Gastrocnemius medialis (tissue), 4 donors: ENCODE measurements at regions not wholly inside any gene's neighbourhood (a gene's known extent, or its start where the extent isn't known, plus 50 kb on each side); places are given as distances from the start of the nearest gene placed in this dataset.

Experiments
- ATAC-seq, 2 donors: fragments of 150-250 bp; one replicate each; pipeline ENCODE4 v1.9.1; 2016
- DNase-seq, 2 donors: peaks; one replicate each; pipeline ENCODE4 v3.0.0-alpha.2; 2019
- H3K27ac ChIP-seq, 4 donors: fragments of 200-600 bp; sonication (generic); 1 replicate in 1 of 4; 2 replicates in 3 of 4; pipeline ENCODE4 v1.5.1; 2016 to 2018; ENCODE audit warnings: mild to moderate bottlenecking in 2 of 4, moderate library complexity in 1 of 4
- H3K27me3 ChIP-seq, 3 donors: fragments of 200-600 bp; sonication (generic) in 2 of 3; 1 replicate in 1 of 3; 2 replicates in 2 of 3; pipeline versions ENCODE4 v1.5.1 to v1.6.0; 2016 to 2019; ENCODE audit warnings: mild to moderate bottlenecking in 1 of 3, moderate library complexity in 1 of 3
- H3K36me3 ChIP-seq, 2 donors: fragments of 200-600 bp; sonication (generic) in 1 of 2; one replicate each; pipeline ENCODE4 v1.5.1; 2017 to 2018
- H3K4me1 ChIP-seq, 2 donors: fragments of 200-600 bp; sonication (generic) in 1 of 2; one replicate each; pipeline ENCODE4 v1.5.1; 2016 to 2017; ENCODE audit warnings: mild to moderate bottlenecking in 2 of 2
- H3K4me3 ChIP-seq, 4 donors: fragments of 200-600 bp; sonication (generic) in 3 of 4; 1 replicate in 1 of 4; 2 replicates in 3 of 4; pipeline ENCODE4 v1.5.1; 2016 to 2019; ENCODE audit warnings: mild to moderate bottlenecking in 2 of 4
- H3K9me3 ChIP-seq, 3 donors: fragments of 200-600 bp; sonication (generic) in 2 of 3; 1 replicate in 1 of 3; 2 replicates in 2 of 3; pipeline ENCODE4 v1.5.1; 2016 to 2019
- POLR2A ChIP-seq, 2 donors: fragments of 450-650 bp; IDR thresholded peaks; one replicate each; pipeline ENCODE4 v1.6.1; 2017; ENCODE audit warnings: antibody characterized with exemption in 2 of 2, mild to moderate bottlenecking in 2 of 2, moderate library complexity in 2 of 2
- in situ Hi-C, 4 donors: fragments of 200-750 bp; cut with MboI; loops; one replicate each; pipeline versions ENCODE4 v1.15.0 to v1.8.0; 2017; ENCODE audit warnings: low sequenced_read_pairs in 4 of 4
- intact Hi-C: fragments of 100-400 bp; cut with DNase I; formaldehyde crosslinking; loops from one replicate; pipeline ENCODE4 v1.15.1; 2023; ENCODE audit warnings: low total_unique reads
- TF ChIP-seq, protein P1 (sequence below), 5 experiments: fragments of 450-650 bp in 3 of 5; fragments of 200-600 bp in 2 of 5; sonication (generic) in 2 of 5; IDR thresholded peaks in 4 of 5; conservative IDR thresholded peaks in 1 of 5; 1 replicate in 4 of 5; 2 replicates in 1 of 5; pipeline ENCODE4 v1.5.1; 2016 to 2019; ENCODE audit warnings: antibody characterized with exemption in 5 of 5, mild to moderate bottlenecking in 3 of 5, moderate library complexity in 3 of 5

DNA sequence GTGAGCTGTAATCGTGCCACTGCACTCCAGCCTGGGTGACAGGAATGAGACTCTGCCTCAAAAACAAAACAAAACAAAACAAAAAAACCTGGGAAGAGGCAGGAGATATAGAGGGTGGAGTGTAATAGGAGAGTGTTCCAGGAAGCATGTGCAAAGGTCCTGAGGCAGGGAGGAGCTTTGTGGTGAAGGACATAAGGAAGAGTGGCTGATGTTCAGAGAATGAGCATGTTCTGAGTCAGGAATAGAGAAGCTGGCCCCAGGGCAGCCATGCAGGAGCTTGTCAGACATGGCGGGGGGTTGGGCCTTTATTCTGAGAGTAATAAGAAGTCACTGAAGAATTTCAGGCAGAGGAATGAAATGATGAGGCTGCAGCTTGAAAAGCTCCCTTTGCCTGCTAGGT is 337.0 kb downstream of the CDH26 start:
- no peaks in the 10 kb centered on the region for H3K9me3 ChIP-seq
- no peaks in the 10 kb centered on the region for H3K4me1 ChIP-seq
- H3K27ac ChIP-seq = no peak overlapping the region
- DNase-seq = no peak
- in situ Hi-C loops (no loop called here), intact Hi-C loops (no loop called here)
- TF ChIP-seq POLR2A (IDR thresholded peaks at IDR 0.05) = no peak
- TF ChIP-seq, protein P1, sequence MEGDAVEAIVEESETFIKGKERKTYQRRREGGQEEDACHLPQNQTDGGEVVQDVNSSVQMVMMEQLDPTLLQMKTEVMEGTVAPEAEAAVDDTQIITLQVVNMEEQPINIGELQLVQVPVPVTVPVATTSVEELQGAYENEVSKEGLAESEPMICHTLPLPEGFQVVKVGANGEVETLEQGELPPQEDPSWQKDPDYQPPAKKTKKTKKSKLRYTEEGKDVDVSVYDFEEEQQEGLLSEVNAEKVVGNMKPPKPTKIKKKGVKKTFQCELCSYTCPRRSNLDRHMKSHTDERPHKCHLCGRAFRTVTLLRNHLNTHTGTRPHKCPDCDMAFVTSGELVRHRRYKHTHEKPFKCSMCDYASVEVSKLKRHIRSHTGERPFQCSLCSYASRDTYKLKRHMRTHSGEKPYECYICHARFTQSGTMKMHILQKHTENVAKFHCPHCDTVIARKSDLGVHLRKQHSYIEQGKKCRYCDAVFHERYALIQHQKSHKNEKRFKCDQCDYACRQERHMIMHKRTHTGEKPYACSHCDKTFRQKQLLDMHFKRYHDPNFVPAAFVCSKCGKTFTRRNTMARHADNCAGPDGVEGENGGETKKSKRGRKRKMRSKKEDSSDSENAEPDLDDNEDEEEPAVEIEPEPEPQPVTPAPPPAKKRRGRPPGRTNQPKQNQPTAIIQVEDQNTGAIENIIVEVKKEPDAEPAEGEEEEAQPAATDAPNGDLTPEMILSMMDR (IDR thresholded peaks at IDR 0.05 in 4 of 5, conservative IDR thresholded peaks at IDR 0.05 in 1 of 5) = no peak
- no peaks in the 10 kb centered on the region for H3K27me3 ChIP-seq
- no peak for ATAC-seq
- H3K36me3 ChIP-seq = no peaks in the 10 kb centered on the region
- no peak overlapping the region for H3K4me3 ChIP-seq

DNA sequence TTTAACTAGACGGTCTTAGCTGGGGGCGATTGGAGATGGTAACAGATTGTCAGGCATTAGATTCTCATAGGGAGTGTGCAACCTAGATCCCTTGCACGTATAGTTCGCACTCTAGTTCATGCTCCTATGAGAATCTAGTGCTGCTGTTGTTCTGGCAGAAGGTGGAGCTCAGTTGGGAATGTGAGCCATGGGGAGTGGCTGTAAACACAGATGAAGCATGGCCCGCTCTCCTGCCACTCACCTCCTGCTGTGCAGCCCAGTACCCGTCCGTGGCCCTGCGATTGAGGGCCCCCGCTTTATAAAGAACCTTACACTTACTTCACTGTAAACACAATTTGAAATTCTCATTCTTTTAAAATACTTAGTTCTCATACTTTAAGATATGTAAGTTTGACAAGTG is 339.4 kb downstream of the CDH26 start:
- in situ Hi-C loops (no loop called here), intact Hi-C loops (no loop called here)
- H3K4me3 ChIP-seq = no peak overlapping the region
- no peaks in the 10 kb centered on the region for H3K36me3 ChIP-seq
- H3K27me3 ChIP-seq = no peaks in the 10 kb centered on the region
- no peak for DNase-seq
- TF ChIP-seq, protein P1 (IDR thresholded peaks at IDR 0.05 in 4 of 5, conservative IDR thresholded peaks at IDR 0.05 in 1 of 5) = no peak
- TF ChIP-seq POLR2A (IDR thresholded peaks at IDR 0.05) = no peak
- no peak for ATAC-seq
- H3K4me1 ChIP-seq = no peaks in the 10 kb centered on the region
- no peaks in the 10 kb centered on the region for H3K9me3 ChIP-seq
- no peak overlapping the region for H3K27ac ChIP-seq

DNA sequence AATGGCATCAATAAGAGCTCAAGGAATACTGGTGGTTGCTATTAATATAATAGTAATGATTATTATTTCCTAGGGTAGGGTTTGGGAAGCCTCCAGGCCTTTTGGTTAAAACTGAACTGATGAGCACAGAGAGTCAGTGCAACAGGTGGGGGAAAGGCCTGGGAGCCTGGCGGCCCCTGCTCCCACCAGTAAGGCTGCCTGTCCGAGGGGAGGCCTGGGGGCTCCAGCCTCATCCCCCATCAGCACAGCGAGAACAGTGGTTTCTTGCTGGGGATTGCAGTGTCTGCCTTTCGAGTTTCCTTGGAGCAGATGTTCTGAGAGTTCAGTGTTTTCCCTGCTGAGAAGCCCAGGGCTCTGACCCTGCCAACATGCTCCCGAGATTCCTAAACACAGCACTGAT is 340.4 kb downstream of the CDH26 start:
- DNase-seq = no peak
- intact Hi-C loops = no loop called here
- no peak overlapping the region for H3K4me3 ChIP-seq

DNA sequence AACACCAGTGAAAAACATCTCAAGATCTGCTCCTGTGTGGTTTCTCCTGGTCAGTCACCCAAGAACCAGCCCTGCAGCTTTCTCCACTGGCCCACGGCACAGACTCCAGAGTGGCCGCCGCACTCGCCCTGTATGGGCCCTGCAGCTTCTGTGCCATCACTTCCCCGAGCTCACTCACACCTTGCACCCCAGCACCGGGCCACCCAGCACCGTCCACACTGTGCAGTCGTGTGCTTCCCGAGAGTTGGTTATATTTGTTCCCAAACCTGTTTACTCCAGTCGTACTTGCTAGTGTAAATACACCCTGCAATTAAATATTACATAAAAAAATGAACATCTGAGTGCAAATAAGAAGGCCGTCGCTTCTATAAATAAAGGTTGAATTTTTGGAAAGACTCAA is 341.7 kb downstream of the CDH26 start:
- no peak overlapping the region for H3K27ac ChIP-seq
- no peak for TF ChIP-seq POLR2A (IDR thresholded peaks at IDR 0.05)
- TF ChIP-seq, protein P1 (IDR thresholded peaks at IDR 0.05 in 4 of 5, conservative IDR thresholded peaks at IDR 0.05 in 1 of 5) = no peak
- intact Hi-C loops = no loop called here
- no peaks in the 10 kb centered on the region for H3K36me3 ChIP-seq
- H3K4me3 ChIP-seq = no peak overlapping the region
- DNase-seq (no peak), ATAC-seq (no peak)
- H3K4me1 ChIP-seq = no peaks in the 10 kb centered on the region
- in situ Hi-C loops = no loop called here
- no peaks in the 10 kb centered on the region for H3K27me3 ChIP-seq
- H3K9me3 ChIP-seq = no peaks in the 10 kb centered on the region

More for the DNA sequence above, 340.4 kb downstream of the CDH26 start:
- no peaks in the 10 kb centered on the region for H3K36me3 ChIP-seq
- H3K27me3 ChIP-seq = no peaks in the 10 kb centered on the region
- no peaks in the 10 kb centered on the region for H3K4me1 ChIP-seq
- no peak overlapping the region for H3K27ac ChIP-seq
- TF ChIP-seq, protein P1 (IDR thresholded peaks at IDR 0.05 in 4 of 5, conservative IDR thresholded peaks at IDR 0.05 in 1 of 5) = no peak
- no peak for TF ChIP-seq POLR2A (IDR thresholded peaks at IDR 0.05)
- H3K9me3 ChIP-seq = no peaks in the 10 kb centered on the region
- ATAC-seq = no peak
- in situ Hi-C loops = no loop called here

DNA sequence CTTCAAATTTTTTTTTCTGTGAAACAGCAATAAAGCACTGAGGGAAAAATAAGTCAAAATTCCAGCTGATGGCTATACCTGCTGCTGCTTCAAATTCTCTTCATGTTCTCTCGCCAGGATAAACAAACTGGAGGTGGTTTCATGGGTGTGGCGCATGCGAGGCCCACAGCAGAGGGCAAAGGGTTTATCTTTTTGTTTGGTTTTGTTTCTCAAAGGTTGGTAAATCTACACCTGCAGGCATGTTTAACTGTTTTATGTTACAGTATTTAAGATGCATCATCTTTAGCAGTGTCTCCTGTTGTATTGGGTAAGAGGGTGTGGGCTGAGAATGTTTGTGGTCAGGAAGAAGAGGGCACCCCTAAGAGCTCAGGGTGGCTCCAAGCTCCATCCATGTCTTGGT is 342.2 kb downstream of the CDH26 start:
- Histone ChIP-seq H3K27me3 (no peaks in the 10 kb centered on the region), H3K27ac (no peak overlapping the region), H3K4me3 (no peak overlapping the region), H3K4me1 (no peaks in the 10 kb centered on the region), H3K36me3 (no peaks in the 10 kb centered on the region), H3K9me3 (no peaks in the 10 kb centered on the region)
- ATAC-seq (no peak), DNase-seq (no peak)
- intact Hi-C loops = no loop called here
- in situ Hi-C loops = no loop called here
- TF ChIP-seq, protein P1 (IDR thresholded peaks at IDR 0.05 in 4 of 5, conservative IDR thresholded peaks at IDR 0.05 in 1 of 5) = no peak
- no peak for TF ChIP-seq POLR2A (IDR thresholded peaks at IDR 0.05)
